HG02973 (cell line): ENCODE measurements at regions not wholly inside any gene's neighbourhood (a gene's known extent, or its start where the extent isn't known, plus 50 kb on each side); places are given as distances from the start of the nearest gene placed in this dataset.

ENCODE experiments used
- ATAC-seq: cut with Tn5 transposase; IDR thresholded peaks from one replicate; pipeline ENCODE4 v1.9.1; 2021; ENCODE audit warnings: moderate library complexity; ENCODE audit not compliant: unreplicated experiment

- no peak for ATAC-seq
Measured at GRCh38 chr20:56952258-56953047, 314.0 kb downstream of the BMP7 start.

GRCh38 chr20:56953048-56953586 lies 313.3 kb downstream of the BMP7 start:
- ATAC-seq, result no peak

GRCh38 chr20:56954797-56955196 lies 311.6 kb downstream of the BMP7 start:
- ATAC-seq, result no peak

GRCh38 chr20:56955680-56956079 lies 310.8 kb downstream of the BMP7 start:
- ATAC-seq, result no peak

GRCh38 chr20:56956534-56956933 lies 309.9 kb downstream of the BMP7 start:
- no peak for ATAC-seq

- ATAC-seq, result no peak
Measured at GRCh38 chr20:56957737-56958553, 308.5 kb downstream of the BMP7 start.

GRCh38 chr20:56964901-56965300 lies 301.5 kb downstream of the BMP7 start:
- ATAC-seq, result no peak

GRCh38 chr20:56967916-56968315 lies 298.5 kb downstream of the BMP7 start:
- ATAC-seq, result no peak

- ATAC-seq, result no peak
Measured at GRCh38 chr20:56968376-56969048, 297.9 kb downstream of the BMP7 start.

- no peak for ATAC-seq
Measured at GRCh38 chr20:56974499-56975250, 291.8 kb downstream of the BMP7 start.

GRCh38 chr20:56975838-56976237 lies 290.6 kb downstream of the BMP7 start:
- ATAC-seq, result no peak

- ATAC-seq, result no peak
Measured at GRCh38 chr20:56976336-56976735, 290.1 kb downstream of the BMP7 start.

- ATAC-seq, result no peak
Measured at GRCh38 chr20:56978475-56978874, 288.0 kb downstream of the BMP7 start.

- ATAC-seq, result no peak
Measured at GRCh38 chr20:56979125-56979524, 287.3 kb downstream of the BMP7 start.

GRCh38 chr20:56981301-56981700 lies 285.1 kb downstream of the BMP7 start:
- ATAC-seq, result no peak

GRCh38 chr20:56983813-56984212 lies 282.6 kb downstream of the BMP7 start:
- ATAC-seq, result no peak

GRCh38 chr20:56985066-56985685 lies 281.3 kb downstream of the BMP7 start:
- ATAC-seq, result no peak

GRCh38 chr20:56986476-56986875 lies 280.0 kb downstream of the BMP7 start:
- no peak for ATAC-seq

- ATAC-seq, result no peak
Measured at GRCh38 chr20:56986931-56987720, 279.3 kb downstream of the BMP7 start.
